ENCODE measurements at regions not wholly inside any gene's neighbourhood (a gene's known extent, or its start where the extent isn't known, plus 50 kb on each side); places are given as distances from the start of the nearest gene placed in this dataset.

DNA sequence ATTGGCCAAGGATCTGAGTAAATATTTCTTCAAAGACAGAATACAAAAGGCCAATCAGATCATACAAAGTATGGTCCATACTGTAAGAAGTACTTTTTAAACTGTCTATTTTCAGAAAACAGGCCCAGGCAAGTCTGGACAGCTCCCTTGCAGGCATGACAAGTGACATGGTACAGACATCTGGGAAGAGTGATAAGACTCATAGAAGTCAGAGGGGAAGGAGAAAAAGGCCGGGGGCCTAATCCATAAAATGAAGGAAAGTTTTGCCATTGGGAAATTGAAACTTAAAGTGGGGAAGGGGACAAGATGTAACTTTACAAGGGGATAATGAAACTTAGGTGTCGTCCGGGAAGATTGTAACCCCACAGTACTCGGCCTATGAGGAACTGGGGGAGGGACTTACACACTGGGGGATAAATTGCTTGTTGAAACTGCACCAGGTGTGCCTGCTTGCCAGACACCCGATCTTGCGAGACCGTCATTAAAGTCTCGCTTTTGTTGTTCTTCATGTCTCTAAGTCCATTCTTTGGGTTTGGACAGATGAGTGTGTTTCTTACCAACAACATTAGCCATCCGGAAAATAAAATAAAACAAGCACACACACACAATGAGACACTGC lies 684.0 kb downstream of the CDH11 start:
- WGBS, 2 donors (ENCODE audit: low coverage in 1 of 2): 77% methylated on average over 9 of the region's 9 CpGs
- no peak for DNase-seq
- H3K9me3 ChIP-seq: no peaks in the 10 kb centered on the region
- H3K27ac ChIP-seq: no peak overlapping the region
- TF ChIP-seq, protein P1, sequence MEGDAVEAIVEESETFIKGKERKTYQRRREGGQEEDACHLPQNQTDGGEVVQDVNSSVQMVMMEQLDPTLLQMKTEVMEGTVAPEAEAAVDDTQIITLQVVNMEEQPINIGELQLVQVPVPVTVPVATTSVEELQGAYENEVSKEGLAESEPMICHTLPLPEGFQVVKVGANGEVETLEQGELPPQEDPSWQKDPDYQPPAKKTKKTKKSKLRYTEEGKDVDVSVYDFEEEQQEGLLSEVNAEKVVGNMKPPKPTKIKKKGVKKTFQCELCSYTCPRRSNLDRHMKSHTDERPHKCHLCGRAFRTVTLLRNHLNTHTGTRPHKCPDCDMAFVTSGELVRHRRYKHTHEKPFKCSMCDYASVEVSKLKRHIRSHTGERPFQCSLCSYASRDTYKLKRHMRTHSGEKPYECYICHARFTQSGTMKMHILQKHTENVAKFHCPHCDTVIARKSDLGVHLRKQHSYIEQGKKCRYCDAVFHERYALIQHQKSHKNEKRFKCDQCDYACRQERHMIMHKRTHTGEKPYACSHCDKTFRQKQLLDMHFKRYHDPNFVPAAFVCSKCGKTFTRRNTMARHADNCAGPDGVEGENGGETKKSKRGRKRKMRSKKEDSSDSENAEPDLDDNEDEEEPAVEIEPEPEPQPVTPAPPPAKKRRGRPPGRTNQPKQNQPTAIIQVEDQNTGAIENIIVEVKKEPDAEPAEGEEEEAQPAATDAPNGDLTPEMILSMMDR (IDR thresholded peaks at IDR 0.05): no peak
- TF ChIP-seq EP300 (IDR thresholded peaks at IDR 0.05; ENCODE audit: low read depth) (no peak), POLR2AphosphoS5 (IDR thresholded peaks at IDR 0.05) (no peak), POLR2A (IDR thresholded peaks at IDR 0.05) (no peak)
- H3K36me3 ChIP-seq: no peaks in the 10 kb centered on the region
- in situ Hi-C loops (cut with MboI; ENCODE audit: low pct_ligation_motif_present in 1 of 4, low pct_unique_long_range_greater_than_20kb in 1 of 4, low sequenced_read_pairs in 3 of 4) (no loop called here), intact Hi-C loops (cut with DNase I; ENCODE audit: low total_unique reads) (no loop called here)
- no peaks in the 10 kb centered on the region for H3K4me1 ChIP-seq
- H3K27me3 ChIP-seq: no peaks in the 10 kb centered on the region
- no peak overlapping the region for H3K4me3 ChIP-seq

DNA sequence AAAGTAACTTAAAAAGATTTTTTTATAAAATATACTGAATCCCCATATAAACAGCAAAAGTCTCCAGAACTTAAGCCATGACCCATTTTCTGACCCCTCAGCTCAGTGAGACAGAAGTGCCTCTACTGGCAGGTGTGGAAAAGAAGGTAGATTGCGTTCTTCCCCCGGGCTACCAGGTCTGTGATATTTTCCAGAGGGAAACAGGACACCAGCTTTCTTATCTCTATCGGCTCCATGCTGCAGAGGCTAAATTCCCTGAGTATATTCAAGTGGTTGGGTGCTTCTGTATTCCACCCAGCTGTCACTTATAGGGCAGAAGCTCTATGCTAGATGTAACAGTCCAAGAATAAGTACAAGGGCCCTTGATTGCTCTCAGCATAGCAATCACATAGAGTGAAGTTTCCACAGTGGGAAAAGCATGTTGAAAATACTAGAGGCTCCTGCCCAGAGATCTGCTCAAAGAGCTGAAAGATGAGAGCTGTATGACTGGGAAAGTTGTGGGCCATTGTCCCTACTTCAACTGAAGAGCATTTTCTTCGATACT lies 687.3 kb downstream of the CDH11 start:
- TF ChIP-seq POLR2AphosphoS5 (IDR thresholded peaks at IDR 0.05) (no peak), POLR2A (IDR thresholded peaks at IDR 0.05) (no peak), EP300 (IDR thresholded peaks at IDR 0.05; ENCODE audit: low read depth) (no peak)
- TF ChIP-seq, protein P1 (IDR thresholded peaks at IDR 0.05): no peak
- no peak overlapping the region for H3K27ac ChIP-seq
- WGBS, 2 donors (ENCODE audit: low coverage in 1 of 2): 81 to 88% methylated on average over 4 of the region's 4 CpGs
- no peak overlapping the region for H3K4me3 ChIP-seq
- in situ Hi-C loops (cut with MboI; ENCODE audit: low pct_ligation_motif_present in 1 of 4, low pct_unique_long_range_greater_than_20kb in 1 of 4, low sequenced_read_pairs in 3 of 4): no loop called here
- H3K4me1 ChIP-seq: no peaks in the 10 kb centered on the region
- H3K36me3 ChIP-seq: no peaks in the 10 kb centered on the region
- no peak for DNase-seq
- H3K9me3 ChIP-seq: no peaks in the 10 kb centered on the region
- intact Hi-C loops (cut with DNase I; ENCODE audit: low total_unique reads): no loop called here
- H3K27me3 ChIP-seq: no peaks in the 10 kb centered on the region

DNA sequence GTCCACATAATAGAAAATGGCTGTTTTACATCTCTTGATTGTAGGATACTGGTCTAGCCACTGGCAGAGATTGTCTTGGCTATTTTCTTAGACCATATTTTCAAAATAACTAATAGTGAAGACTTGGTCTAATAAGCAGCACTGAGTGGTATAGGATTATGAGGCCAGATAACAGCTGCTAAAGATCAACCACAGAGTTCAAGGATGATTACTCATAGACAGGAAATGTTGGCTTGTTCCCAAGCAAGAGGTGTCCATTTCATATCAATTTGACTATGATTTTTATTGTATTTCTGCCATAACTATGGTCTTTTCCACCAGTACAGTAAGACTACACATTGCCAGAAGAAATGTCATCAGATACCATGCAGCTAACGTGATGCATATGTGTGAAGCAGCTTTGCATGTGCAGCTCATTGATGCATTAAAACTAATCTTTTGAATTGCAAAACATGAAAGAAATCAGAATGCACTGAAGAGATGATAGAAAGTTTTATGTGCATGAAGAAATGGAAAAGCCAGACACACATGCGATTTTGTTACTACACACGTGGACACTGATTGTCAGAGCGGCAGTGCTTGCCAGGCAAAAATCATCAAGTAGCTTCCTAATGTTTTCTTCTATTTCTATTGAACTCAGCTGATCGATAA lies 693.3 kb downstream of the CDH11 start:
- H3K36me3 ChIP-seq: no peaks in the 10 kb centered on the region
- intact Hi-C loops (cut with DNase I; ENCODE audit: low total_unique reads): no loop called here
- H3K9me3 ChIP-seq: no peaks in the 10 kb centered on the region
- DNase-seq: no peak
- no peak overlapping the region for H3K4me3 ChIP-seq
- in situ Hi-C loops (cut with MboI; ENCODE audit: low pct_ligation_motif_present in 1 of 4, low pct_unique_long_range_greater_than_20kb in 1 of 4, low sequenced_read_pairs in 3 of 4): no loop called here
- no peaks in the 10 kb centered on the region for H3K4me1 ChIP-seq
- H3K27ac ChIP-seq: no peak overlapping the region
- 67 to 74% methylated on average over 5 of the region's 5 CpGs for WGBS, 2 donors (ENCODE audit: low coverage in 1 of 2)
- H3K27me3 ChIP-seq: no peaks in the 10 kb centered on the region
- TF ChIP-seq POLR2AphosphoS5 (IDR thresholded peaks at IDR 0.05) (no peak), EP300 (IDR thresholded peaks at IDR 0.05; ENCODE audit: low read depth) (no peak)

DNA sequence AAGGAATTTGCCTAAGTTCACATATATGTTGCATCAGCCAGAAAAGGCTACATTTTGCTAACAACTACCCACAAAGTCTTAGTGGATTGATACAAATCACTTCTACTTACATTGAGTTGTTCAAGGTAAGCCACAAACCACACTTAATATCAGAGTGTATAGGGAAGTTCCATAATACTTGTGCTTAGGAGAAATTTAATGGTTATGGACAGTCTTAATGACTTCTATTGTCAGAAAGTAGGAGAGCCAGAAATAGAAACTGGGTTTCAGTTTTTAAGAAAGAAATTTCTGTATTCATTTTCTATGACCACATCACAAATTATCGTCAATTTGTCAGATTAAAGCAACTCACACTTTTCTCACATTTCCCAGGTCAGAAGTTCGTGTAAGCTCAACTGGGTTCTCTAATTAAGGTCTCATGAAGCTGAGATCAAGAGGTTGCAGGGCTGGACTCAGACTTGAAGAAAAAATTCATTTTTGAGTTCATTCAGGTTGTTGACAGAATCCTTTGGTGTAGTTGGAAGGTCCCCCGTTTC lies 695.7 kb downstream of the CDH11 start:
- no peaks in the 10 kb centered on the region for H3K4me1 ChIP-seq
- H3K9me3 ChIP-seq: no peaks in the 10 kb centered on the region
- H3K27ac ChIP-seq: no peak overlapping the region
- no peak for DNase-seq
- H3K36me3 ChIP-seq: no peaks in the 10 kb centered on the region
- no peak for TF ChIP-seq POLR2AphosphoS5 (IDR thresholded peaks at IDR 0.05)
- no peak for TF ChIP-seq POLR2A (IDR thresholded peaks at IDR 0.05)
- TF ChIP-seq, protein P1 (IDR thresholded peaks at IDR 0.05): no peak
- TF ChIP-seq EP300 (IDR thresholded peaks at IDR 0.05; ENCODE audit: low read depth): no peak
- intact Hi-C loops (cut with DNase I; ENCODE audit: low total_unique reads): no loop called here
- 81 to 82% methylated on average over 3 of the region's 3 CpGs for WGBS, 2 donors (ENCODE audit: low coverage in 1 of 2)
- H3K4me3 ChIP-seq: no peak overlapping the region
- H3K27me3 ChIP-seq: no peaks in the 10 kb centered on the region
- in situ Hi-C loops (cut with MboI; ENCODE audit: low pct_ligation_motif_present in 1 of 4, low pct_unique_long_range_greater_than_20kb in 1 of 4, low sequenced_read_pairs in 3 of 4): no loop called here

All from transverse colon (tissue), 4 donors.